Loucy (cell line): ENCODE measurements at regions not wholly inside any gene's neighbourhood (a gene's known extent, or its start where the extent isn't known, plus 50 kb on each side); places are given as distances from the start of the nearest gene placed in this dataset.

ENCODE experiments used
- H2AFZ ChIP-seq: fragments of 200-600 bp; sonication (generic); 2 replicates; pipeline ENCODE4 v1.6.0; 2016; ENCODE audit warnings: antibody characterized with exemption, mild to moderate bottlenecking, low read length, moderate library complexity
- H3F3A ChIP-seq: fragments of 200-600 bp; 2 replicates; pipeline ENCODE4 v1.6.0; 2016; ENCODE audit warnings: antibody characterized with exemption, low read depth, mild to moderate bottlenecking
- H3K27me3 ChIP-seq: fragments of 200-600 bp; sonication (generic); 2 replicates; pipeline ENCODE4 v1.6.1; 2014; ENCODE audit warnings: low read length, mild to moderate bottlenecking; ENCODE audit not compliant: insufficient read depth, poor library complexity, severe bottlenecking
- H3K36me3 ChIP-seq: fragments of 200-600 bp; sonication (generic); 2 replicates; pipeline ENCODE4 v1.6.1; 2016; ENCODE audit warnings: low read length; ENCODE audit not compliant: insufficient read depth
- H3K4me1 ChIP-seq: fragments of 200-600 bp; sonication (generic); 2 replicates; pipeline ENCODE4 v1.5.1; 2014; ENCODE audit warnings: low read length, mild to moderate bottlenecking; ENCODE audit not compliant: insufficient read depth, poor library complexity, severe bottlenecking
- H3K4me2 ChIP-seq: fragments of 200-600 bp; sonication (generic); 2 replicates; pipeline ENCODE4 v1.6.0; 2014; ENCODE audit warnings: antibody characterized with exemption, low read length, low read depth, mild to moderate bottlenecking; ENCODE audit not compliant: poor library complexity, severe bottlenecking
- H3K4me3 ChIP-seq: fragments of 200-600 bp; sonication (generic); 2 replicates; pipeline ENCODE4 v1.5.1; 2014; ENCODE audit warnings: low read length, mild to moderate bottlenecking, mixed read lengths; ENCODE audit not compliant: poor library complexity, severe bottlenecking
- H3K79me2 ChIP-seq: fragments of 200-600 bp; sonication (generic); 2 replicates; pipeline ENCODE4 v1.6.1; 2014; ENCODE audit warnings: low read length; ENCODE audit not compliant: insufficient read depth
- H3K9ac ChIP-seq: fragments of 200-600 bp; sonication (generic); 2 replicates; pipeline ENCODE4 v1.6.0; 2014; ENCODE audit warnings: mild to moderate bottlenecking, low read depth, low read length, moderate library complexity; ENCODE audit not compliant: poor library complexity, severe bottlenecking
- H3K9me2 ChIP-seq: fragments of 200-600 bp; sonication (generic); replicated peaks from 2 replicates; pipeline ENCODE4 v1.6.1; 2016; ENCODE audit warnings: low read depth, low read length, mixed read lengths
- H3K9me3 ChIP-seq: fragments of 200-600 bp; sonication (generic); 2 replicates; pipeline ENCODE4 v1.6.1; 2014; ENCODE audit warnings: mild to moderate bottlenecking, antibody characterized with exemption, low read length, low read depth; ENCODE audit not compliant: insufficient read depth
- H4K20me1 ChIP-seq: fragments of 200-600 bp; sonication (generic); 2 replicates; pipeline ENCODE4 v1.6.0; 2014; ENCODE audit warnings: antibody characterized with exemption, low read length, mild to moderate bottlenecking; ENCODE audit not compliant: insufficient read depth, poor library complexity, severe bottlenecking
- EZH2phosphoT487 ChIP-seq: fragments of 200-600 bp; IDR thresholded peaks from 2 replicates; pipeline ENCODE4 v1.6.1; 2018; ENCODE audit warnings: antibody characterized with exemption, mild to moderate bottlenecking, moderate library complexity, borderline replicate concordance
- TF ChIP-seq, protein P1 (sequence below): fragments of 200-600 bp; sonication (generic); conservative IDR thresholded peaks from 2 replicates; pipeline ENCODE4 v1.5.1; 2014; ENCODE audit warnings: mild to moderate bottlenecking, antibody characterized with exemption, low read length

- no peak overlapping the region for H3K9ac ChIP-seq
Observed at GRCh38 chr11:96758957-96759356, 369.1 kb downstream of the JRKL start.

GRCh38 chr11:96760306-96760705, 370.5 kb downstream of the JRKL start:
- no peak for TF ChIP-seq EZH2phosphoT487
- TF ChIP-seq, protein P1, sequence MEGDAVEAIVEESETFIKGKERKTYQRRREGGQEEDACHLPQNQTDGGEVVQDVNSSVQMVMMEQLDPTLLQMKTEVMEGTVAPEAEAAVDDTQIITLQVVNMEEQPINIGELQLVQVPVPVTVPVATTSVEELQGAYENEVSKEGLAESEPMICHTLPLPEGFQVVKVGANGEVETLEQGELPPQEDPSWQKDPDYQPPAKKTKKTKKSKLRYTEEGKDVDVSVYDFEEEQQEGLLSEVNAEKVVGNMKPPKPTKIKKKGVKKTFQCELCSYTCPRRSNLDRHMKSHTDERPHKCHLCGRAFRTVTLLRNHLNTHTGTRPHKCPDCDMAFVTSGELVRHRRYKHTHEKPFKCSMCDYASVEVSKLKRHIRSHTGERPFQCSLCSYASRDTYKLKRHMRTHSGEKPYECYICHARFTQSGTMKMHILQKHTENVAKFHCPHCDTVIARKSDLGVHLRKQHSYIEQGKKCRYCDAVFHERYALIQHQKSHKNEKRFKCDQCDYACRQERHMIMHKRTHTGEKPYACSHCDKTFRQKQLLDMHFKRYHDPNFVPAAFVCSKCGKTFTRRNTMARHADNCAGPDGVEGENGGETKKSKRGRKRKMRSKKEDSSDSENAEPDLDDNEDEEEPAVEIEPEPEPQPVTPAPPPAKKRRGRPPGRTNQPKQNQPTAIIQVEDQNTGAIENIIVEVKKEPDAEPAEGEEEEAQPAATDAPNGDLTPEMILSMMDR: no peak
- Histone ChIP-seq H3K9me3 (no peaks in the 10 kb centered on the region), H3K9ac (no peak overlapping the region), H4K20me1 (no peaks in the 10 kb centered on the region), H2AFZ (no peak overlapping the region), H3K4me1 (no peaks in the 10 kb centered on the region), H3K79me2 (no peaks in the 10 kb centered on the region), H3K9me2 (no peaks in the 10 kb centered on the region; the same call in 1 of the 2 replicates), H3K4me2 (no peak overlapping the region), H3F3A (no peaks in the 10 kb centered on the region), H3K4me3 (no peak overlapping the region), H3K27me3 (no peaks in the 10 kb centered on the region), H3K36me3 (no peaks in the 10 kb centered on the region)

More at GRCh38 chr11:96758957-96759356, 369.1 kb downstream of the JRKL start:
- H3K79me2 ChIP-seq: no peaks in the 10 kb centered on the region
- no peaks in the 10 kb centered on the region for H3K4me1 ChIP-seq
- no peaks in the 10 kb centered on the region for H3K36me3 ChIP-seq
- no peaks in the 10 kb centered on the region for H4K20me1 ChIP-seq
- no peak overlapping the region for H3K4me2 ChIP-seq
- H3K9me2 ChIP-seq: no peaks in the 10 kb centered on the region; the same call in 1 of the 2 replicates
- no peaks in the 10 kb centered on the region for H3K27me3 ChIP-seq
- no peak overlapping the region for H3K4me3 ChIP-seq
- no peaks in the 10 kb centered on the region for H3F3A ChIP-seq
- H3K9me3 ChIP-seq: no peaks in the 10 kb centered on the region
- TF ChIP-seq EZH2phosphoT487: no peak
- TF ChIP-seq, protein P1: no peak
- H2AFZ ChIP-seq: no peak overlapping the region

DNA sequence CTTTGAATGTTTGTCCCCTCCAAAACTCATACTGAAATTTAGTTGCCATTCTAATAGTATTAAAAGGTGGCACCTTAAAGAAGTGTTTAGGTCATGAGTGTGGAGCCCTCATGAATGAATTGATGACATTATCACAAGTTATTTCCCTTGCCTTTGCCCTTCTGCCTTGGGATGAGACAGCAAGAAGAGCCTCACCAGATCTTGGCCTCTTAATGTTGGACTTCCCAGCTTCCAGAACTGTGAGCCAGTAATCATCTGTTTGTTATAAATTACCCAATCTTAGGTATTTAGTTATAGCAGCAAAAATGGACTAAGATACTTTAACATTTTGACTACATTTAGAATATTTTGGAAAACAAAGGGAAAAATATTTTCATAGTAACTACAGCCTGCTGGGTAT, 371.0 kb downstream of the JRKL start:
- H3K27me3 ChIP-seq: no peaks in the 10 kb centered on the region
- H3K4me3 ChIP-seq: no peak overlapping the region
- H3K9me2 ChIP-seq: no peaks in the 10 kb centered on the region; the same call in 1 of the 2 replicates
- no peaks in the 10 kb centered on the region for H3F3A ChIP-seq
- H2AFZ ChIP-seq: no peak overlapping the region
- no peaks in the 10 kb centered on the region for H4K20me1 ChIP-seq
- H3K9ac ChIP-seq: no peak overlapping the region
- no peaks in the 10 kb centered on the region for H3K4me1 ChIP-seq
- H3K79me2 ChIP-seq: no peaks in the 10 kb centered on the region
- no peaks in the 10 kb centered on the region for H3K36me3 ChIP-seq
- no peaks in the 10 kb centered on the region for H3K9me3 ChIP-seq
- H3K4me2 ChIP-seq: no peak overlapping the region
- TF ChIP-seq, protein P1: no peak
- TF ChIP-seq EZH2phosphoT487: no peak
